Upper lobe of right lung (tissue), 1 donor: ENCODE measurements at regions not wholly inside any gene's neighbourhood (a gene's known extent, or its start where the extent isn't known, plus 50 kb on each side); places are given as distances from the start of the nearest gene placed in this dataset.
A peak's percentile ranks its signal among the peaks of the same experiment; 100 is the strongest.

Experiments used
- ATAC-seq: fragments of 200-7000 bp; cut with Tn5 transposase; one replicate; pipeline ENCODE4 v1.9.1; 2020; ENCODE audit warnings: mild to moderate bottlenecking, moderate library complexity
- DNase-seq: peaks from one replicate; pipeline ENCODE4 v3.0.0-alpha.2; 2020
- H3K27ac ChIP-seq: fragments of 200-600 bp; one replicate; pipeline ENCODE4 v1.8.0; 2022
- H3K27me3 ChIP-seq: fragments of 200-600 bp; one replicate; pipeline ENCODE4 v1.8.0; 2022; ENCODE audit warnings: mild to moderate bottlenecking
- H3K36me3 ChIP-seq: fragments of 200-600 bp; one replicate; pipeline ENCODE4 v1.8.0; 2022
- H3K4me1 ChIP-seq: fragments of 200-600 bp; one replicate; pipeline ENCODE4 v1.8.0; 2022
- H3K4me3 ChIP-seq: fragments of 200-600 bp; one replicate; pipeline ENCODE4 v1.8.0; 2022; ENCODE audit warnings: mild to moderate bottlenecking
- H3K9me3 ChIP-seq: fragments of 200-600 bp; one replicate; pipeline ENCODE4 v1.8.0; 2022
- intact Hi-C: fragments of 100-400 bp; cut with DNase I; formaldehyde crosslinking; loops from one replicate; pipeline ENCODE4 v1.11.0; 2022
- TF ChIP-seq, protein P1 (sequence below): fragments of 200-600 bp; IDR thresholded peaks from one replicate; pipeline ENCODE4 v1.8.0; 2022; ENCODE audit warnings: antibody characterized with exemption
- donor health status: DM: no; HTN: yes; CAD: no; lungs with severe emphysema.

DNA sequence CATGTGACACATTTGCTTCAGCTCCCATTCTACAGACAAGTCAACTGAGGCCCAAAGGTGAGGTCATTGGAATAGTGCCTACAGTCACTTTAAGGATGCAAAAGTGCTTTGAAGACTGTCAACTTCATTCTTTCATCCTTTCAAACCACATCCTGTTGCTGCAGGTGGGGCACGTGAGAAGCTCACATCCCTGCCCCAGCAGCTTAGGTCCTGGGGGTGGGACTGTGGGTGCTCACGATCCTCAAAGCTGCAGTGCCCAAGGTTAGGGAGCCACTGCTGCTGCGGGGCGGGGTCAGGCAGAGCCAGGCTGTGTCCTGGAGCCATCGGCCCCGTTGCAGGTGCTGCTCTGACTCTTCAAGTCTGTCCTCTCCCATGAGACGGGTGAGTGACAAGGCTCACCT is 57.9 kb upstream of the IER5L start:
- TF ChIP-seq, protein P1, sequence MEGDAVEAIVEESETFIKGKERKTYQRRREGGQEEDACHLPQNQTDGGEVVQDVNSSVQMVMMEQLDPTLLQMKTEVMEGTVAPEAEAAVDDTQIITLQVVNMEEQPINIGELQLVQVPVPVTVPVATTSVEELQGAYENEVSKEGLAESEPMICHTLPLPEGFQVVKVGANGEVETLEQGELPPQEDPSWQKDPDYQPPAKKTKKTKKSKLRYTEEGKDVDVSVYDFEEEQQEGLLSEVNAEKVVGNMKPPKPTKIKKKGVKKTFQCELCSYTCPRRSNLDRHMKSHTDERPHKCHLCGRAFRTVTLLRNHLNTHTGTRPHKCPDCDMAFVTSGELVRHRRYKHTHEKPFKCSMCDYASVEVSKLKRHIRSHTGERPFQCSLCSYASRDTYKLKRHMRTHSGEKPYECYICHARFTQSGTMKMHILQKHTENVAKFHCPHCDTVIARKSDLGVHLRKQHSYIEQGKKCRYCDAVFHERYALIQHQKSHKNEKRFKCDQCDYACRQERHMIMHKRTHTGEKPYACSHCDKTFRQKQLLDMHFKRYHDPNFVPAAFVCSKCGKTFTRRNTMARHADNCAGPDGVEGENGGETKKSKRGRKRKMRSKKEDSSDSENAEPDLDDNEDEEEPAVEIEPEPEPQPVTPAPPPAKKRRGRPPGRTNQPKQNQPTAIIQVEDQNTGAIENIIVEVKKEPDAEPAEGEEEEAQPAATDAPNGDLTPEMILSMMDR, result no peak
- DNase-seq (peak; percentile 51), ATAC-seq (peak; percentile 19)
- H3K36me3 ChIP-seq, result no peaks in the 10 kb centered on the region
- intact Hi-C loops, result no loop called here
- no peak overlapping the region for H3K4me3 ChIP-seq
- H3K9me3 ChIP-seq, result no peaks in the 10 kb centered on the region
- no peaks in the 10 kb centered on the region for H3K27me3 ChIP-seq
- H3K4me1 ChIP-seq, result peaks cover 11% of the 10 kb centered on the region
- no peak overlapping the region for H3K27ac ChIP-seq

GRCh38 chr9:129235041-129235930 is 57.2 kb upstream of the IER5L start:
- TF ChIP-seq, protein P1, result no peak
- intact Hi-C loops, result no loop called here
- peak; percentile 5 for ATAC-seq
- DNase-seq, result peak; percentile 51
- H3K4me3 ChIP-seq, result no peak overlapping the region
- no peaks in the 10 kb centered on the region for H3K27me3 ChIP-seq
- H3K27ac ChIP-seq, result no peak overlapping the region
- H3K4me1 ChIP-seq, result peaks cover 11% of the 10 kb centered on the region
- no peaks in the 10 kb centered on the region for H3K9me3 ChIP-seq
- H3K36me3 ChIP-seq, result no peaks in the 10 kb centered on the region

DNA sequence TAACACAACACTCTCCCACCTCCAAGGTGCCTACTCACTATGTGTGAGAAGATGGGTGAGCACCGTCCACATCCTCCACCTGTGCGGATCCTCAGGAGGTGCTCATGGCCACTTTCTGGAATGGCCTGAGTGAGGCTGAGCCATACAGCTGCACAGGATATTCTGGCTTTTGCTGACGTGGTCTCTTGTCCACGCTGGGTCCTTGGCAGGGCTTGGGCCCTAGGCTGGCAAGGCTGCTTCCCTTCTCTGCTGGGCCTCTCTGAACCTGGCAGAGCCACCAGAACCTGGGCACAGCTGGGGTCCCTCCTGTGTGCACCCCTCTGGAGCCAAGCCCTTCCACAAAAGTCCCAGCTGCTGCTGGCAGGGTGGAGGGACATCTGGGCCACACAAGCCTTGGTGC is 56.4 kb upstream of the IER5L start:
- Histone ChIP-seq H3K27me3 (no peaks in the 10 kb centered on the region), H3K4me3 (no peak overlapping the region), H3K27ac (no peak overlapping the region), H3K4me1 (peaks cover 11% of the 10 kb centered on the region), H3K36me3 (no peaks in the 10 kb centered on the region), H3K9me3 (no peaks in the 10 kb centered on the region)
- DNase-seq (peak; percentile 48), ATAC-seq (no peak)
- intact Hi-C loops, result no loop called here
- TF ChIP-seq, protein P1, result no peak

DNA sequence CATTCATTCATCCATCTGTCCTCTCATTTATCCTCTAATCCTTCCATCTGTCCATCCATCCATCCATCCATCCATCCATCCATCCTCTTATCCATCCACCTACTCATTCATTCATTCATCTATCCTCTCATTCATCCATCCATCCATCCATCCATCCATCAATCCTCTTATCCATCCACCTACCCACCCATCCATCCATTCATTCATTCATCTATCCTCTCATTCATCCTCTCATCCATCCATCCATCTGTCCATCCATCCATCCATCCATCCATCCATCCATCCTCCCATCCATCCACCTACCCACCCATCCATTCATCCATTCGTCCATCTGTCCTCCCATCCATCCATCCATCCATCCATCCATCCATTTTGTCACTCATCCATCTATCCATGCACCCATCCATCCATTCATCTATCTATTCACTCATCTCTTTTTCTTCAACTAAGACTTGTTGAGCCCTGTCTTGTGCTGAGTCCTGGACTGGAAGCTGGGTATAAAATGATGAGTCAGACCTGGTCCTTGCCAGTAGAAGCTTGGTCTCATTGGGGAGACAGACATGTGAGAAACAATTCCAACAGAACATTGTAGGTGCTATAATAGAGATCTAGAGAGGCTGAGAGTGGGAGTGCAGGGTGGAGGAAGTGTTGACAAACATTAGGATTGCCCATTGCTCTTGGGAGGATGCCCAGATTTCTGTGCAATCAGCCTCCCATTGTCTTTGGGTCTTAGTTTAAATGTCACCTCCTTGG is 55.0 kb upstream of the IER5L start:
- TF ChIP-seq, protein P1, result no peak
- Histone ChIP-seq H3K9me3 (no peaks in the 10 kb centered on the region), H3K27me3 (no peaks in the 10 kb centered on the region), H3K4me3 (no peak overlapping the region), H3K27ac (no peak overlapping the region), H3K36me3 (no peaks in the 10 kb centered on the region), H3K4me1 (peaks cover 11% of the 10 kb centered on the region)
- intact Hi-C loops, result no loop called here
- no peak for ATAC-seq
- no peak for DNase-seq

DNA sequence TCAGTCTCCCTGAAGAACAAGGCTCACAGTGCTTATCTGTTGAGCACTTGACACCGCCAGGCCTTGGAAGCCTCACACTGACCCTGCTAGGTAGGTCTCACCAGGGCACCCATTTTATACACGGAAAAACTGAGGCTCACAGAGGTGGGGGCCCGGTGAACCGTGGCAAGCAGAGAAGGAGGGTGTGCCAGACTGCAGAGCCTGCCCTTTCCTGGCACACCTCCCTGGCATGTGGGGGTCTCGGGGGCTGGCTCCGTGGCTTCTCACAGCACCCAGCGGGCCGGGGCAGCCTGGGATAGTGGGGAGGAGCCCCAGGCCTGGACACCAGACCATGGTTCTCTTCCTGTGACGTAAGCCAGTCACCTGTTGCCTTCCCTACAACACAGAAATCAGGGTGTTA is 53.7 kb upstream of the IER5L start:
- H3K4me1 ChIP-seq, result no peaks in the 10 kb centered on the region
- intact Hi-C loops, result no loop called here
- DNase-seq, result peak; percentile 54
- ATAC-seq, result no peak
- H3K36me3 ChIP-seq, result no peaks in the 10 kb centered on the region
- TF ChIP-seq, protein P1, result no peak
- no peaks in the 10 kb centered on the region for H3K27me3 ChIP-seq
- H3K9me3 ChIP-seq, result no peaks in the 10 kb centered on the region
- no peak overlapping the region for H3K27ac ChIP-seq
- H3K4me3 ChIP-seq, result no peak overlapping the region
